Epithelial cell of esophagus (primary cell): ENCODE measurements at regions not wholly inside any gene's neighbourhood (a gene's known extent, or its start where the extent isn't known, plus 50 kb on each side); places are given as distances from the start of the nearest gene placed in this dataset.
A peak's percentile ranks its signal among the peaks of the same experiment; 100 is the strongest.

Source experiments
- DNase-seq: peaks from one replicate; pipeline ENCODE4 v3.0.0; 2010; ENCODE audit warnings: low read depth
- H3K4me3 ChIP-seq: 2 replicates; pipeline ENCODE4 v1.5.1; 2011; ENCODE audit warnings: mild to moderate bottlenecking, low read length, control low read depth
- TF ChIP-seq, protein P1 (sequence below): IDR thresholded peaks from 2 replicates; pipeline ENCODE4 v1.5.1; 2011; ENCODE audit warnings: low read depth, mild to moderate bottlenecking, low read length, control low read depth, inconsistent platforms; ENCODE audit not compliant: insufficient read depth; ENCODE audit errors: missing control alignments

DNA sequence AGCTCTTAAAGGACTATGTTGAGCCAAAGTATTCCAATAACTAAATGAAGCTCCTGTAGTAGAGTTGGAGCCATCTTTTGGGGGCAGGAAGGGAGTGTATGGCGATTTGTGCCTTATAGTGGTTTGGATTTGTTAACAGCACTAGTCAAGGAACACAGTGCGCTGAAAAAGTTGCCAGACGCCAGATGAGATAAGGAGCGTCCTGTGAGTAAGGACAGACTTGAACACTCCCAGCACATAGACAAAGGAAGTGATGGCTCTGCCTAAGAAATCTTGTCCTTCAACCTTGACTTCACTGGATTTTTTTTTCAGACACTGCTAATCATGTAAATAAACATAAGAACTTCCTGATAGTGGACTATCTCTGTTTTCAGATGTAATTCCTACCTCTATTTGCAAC is 136.9 kb downstream of the TRMT11 start:
- H3K4me3 ChIP-seq, result no peak overlapping the region
- DNase-seq, result no peak
- TF ChIP-seq, protein P1, sequence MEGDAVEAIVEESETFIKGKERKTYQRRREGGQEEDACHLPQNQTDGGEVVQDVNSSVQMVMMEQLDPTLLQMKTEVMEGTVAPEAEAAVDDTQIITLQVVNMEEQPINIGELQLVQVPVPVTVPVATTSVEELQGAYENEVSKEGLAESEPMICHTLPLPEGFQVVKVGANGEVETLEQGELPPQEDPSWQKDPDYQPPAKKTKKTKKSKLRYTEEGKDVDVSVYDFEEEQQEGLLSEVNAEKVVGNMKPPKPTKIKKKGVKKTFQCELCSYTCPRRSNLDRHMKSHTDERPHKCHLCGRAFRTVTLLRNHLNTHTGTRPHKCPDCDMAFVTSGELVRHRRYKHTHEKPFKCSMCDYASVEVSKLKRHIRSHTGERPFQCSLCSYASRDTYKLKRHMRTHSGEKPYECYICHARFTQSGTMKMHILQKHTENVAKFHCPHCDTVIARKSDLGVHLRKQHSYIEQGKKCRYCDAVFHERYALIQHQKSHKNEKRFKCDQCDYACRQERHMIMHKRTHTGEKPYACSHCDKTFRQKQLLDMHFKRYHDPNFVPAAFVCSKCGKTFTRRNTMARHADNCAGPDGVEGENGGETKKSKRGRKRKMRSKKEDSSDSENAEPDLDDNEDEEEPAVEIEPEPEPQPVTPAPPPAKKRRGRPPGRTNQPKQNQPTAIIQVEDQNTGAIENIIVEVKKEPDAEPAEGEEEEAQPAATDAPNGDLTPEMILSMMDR, result no peak

DNA sequence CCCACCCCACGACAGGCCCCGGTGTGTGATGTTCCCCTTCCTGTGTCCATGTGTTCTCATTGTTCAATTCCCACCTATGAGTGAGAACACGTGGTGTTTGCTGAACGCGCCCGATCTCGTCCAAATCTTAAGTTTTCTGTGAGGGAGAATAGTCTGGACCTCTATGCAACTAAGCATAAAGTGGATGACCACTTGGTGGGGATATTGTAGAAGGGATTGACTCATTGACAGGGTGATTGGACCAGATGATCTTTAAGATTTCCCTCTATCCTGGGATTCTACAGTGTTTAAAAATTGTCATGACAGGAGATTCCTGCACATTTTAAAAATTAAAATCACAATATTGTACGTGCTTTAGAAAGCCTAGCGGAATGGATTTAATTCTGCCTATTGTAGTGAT is 141.3 kb downstream of the TRMT11 start:
- H3K4me3 ChIP-seq, result no peak overlapping the region

DNA sequence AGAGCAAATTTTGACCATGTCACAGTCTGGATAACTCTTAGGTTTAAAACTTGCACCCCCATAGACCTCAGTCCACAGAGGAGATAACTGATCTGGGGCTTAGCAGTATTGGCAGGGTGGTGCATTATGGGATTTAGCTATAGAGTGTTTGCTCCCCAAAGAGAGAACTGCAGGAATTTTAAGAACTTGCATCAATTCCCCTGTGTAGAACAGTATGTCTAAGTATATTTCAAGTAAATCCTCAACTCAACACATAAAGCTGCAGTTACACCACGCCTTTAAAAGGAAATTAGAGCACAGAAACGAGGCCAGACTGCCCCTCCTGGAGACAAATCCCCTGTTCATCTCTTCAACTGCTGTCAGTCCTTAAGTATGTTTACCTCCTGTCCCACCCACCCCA is 144.9 kb downstream of the TRMT11 start:
- H3K4me3 ChIP-seq, result no peak overlapping the region
- DNase-seq, result no peak
- TF ChIP-seq, protein P1, result no peak

More for the DNA sequence above, 141.3 kb downstream of the TRMT11 start:
- no peak for DNase-seq
- TF ChIP-seq, protein P1, result no peak

DNA sequence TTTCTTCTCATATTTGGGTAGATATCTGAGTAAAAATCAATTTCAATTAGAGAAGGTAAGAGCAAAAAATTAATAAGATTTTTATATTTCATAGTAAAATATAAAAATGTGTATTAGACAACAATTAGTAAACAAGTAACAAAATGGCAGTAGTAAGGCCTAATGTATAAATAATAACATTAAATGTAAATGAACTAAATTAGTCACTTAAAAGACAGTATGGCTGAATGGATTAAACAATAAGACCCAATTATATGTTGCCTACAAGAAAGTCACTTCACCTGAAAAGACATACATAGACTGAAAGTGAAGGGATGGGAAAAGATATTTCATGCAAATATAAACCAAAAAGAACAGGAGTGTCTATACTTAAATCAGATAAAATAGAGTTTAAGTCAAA is 147.6 kb downstream of the TRMT11 start:
- TF ChIP-seq, protein P1, result no peak
- DNase-seq, result no peak
- H3K4me3 ChIP-seq, result no peak overlapping the region

DNA sequence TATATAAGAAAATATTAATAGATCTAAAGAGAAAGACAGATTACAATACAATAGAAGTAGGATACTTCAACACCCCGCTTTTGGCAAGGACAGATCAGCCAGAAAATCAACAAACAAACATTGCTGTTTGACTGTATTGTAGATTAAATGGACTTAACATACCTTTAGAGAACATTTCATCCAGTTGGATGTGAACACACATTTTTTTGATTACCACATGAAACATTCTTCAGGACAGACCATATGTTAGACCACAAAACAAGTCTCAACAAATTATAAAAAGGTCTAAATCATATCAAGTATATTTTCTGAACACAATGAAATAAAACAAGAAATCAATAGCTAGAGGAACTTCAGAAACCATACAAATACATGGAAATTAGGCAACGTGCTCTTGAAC is 148.2 kb downstream of the TRMT11 start:
- TF ChIP-seq, protein P1, result no peak
- no peak overlapping the region for H3K4me3 ChIP-seq
- peak; percentile 30 for DNase-seq

DNA sequence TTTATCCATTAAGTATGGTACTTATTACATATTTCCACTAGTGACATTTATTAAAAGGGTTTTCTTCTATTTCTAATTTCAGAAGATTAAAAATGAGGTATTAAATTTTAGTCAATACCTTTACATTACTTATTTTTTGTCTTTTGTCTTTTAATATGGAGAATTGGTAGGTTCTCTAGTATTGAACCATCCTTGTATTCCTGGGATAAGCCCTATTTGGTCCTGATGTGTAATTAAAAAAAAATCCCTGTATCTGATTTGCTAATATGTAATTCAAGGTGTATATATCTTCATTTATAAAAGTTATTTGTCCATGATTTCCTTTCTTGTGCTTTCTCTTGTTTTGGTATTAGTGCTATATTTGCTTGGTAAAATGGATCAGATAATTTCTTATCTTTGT is 153.7 kb downstream of the TRMT11 start:
- TF ChIP-seq, protein P1, result no peak
- no peak for DNase-seq
- no peak overlapping the region for H3K4me3 ChIP-seq

DNA sequence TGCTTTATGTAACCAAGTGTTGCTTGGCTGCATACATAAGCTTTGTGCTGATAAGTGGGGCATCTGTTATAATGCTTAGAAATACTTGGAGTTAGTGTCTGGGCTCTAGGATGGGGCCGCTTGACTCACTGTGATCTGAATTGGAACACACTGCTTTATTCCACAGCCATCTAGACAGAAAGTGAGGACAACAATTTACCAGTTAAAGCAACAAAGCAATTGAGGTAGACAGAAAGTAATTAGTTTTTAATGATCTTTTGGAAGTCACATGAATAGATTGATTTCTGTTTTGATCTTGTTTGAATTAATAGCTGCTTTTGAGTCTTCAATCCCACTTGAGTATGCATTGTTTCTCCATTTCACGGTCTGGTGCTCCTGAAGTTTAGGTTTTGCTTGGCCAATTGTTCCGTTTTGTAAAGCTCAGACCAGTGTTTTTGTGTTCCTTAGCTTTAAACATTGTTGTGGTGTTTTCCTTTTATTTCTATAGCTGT is 157.5 kb downstream of the TRMT11 start:
- no peak for DNase-seq
- H3K4me3 ChIP-seq, result no peak overlapping the region
- TF ChIP-seq, protein P1, result no peak
